NB4 (cell line): ENCODE measurements at regions not wholly inside any gene's neighbourhood (a gene's known extent, or its start where the extent isn't known, plus 50 kb on each side); places are given as distances from the start of the nearest gene placed in this dataset.

Source experiments
- DNase-seq: peaks from one replicate; pipeline ENCODE4 v3.0.0; 2010; ENCODE audit warnings: low read depth
- H3K4me3 ChIP-seq: one replicate; pipeline ENCODE4 v1.5.1; 2011; ENCODE audit warnings: mild to moderate bottlenecking, low read depth, low read length, moderate library complexity
- MYC ChIP-seq: IDR thresholded peaks from 2 replicates; pipeline ENCODE4 v1.6.1; 2011; ENCODE audit warnings: low read depth, low read length
- POLR2A ChIP-seq: IDR thresholded peaks from 2 replicates; pipeline ENCODE4 v1.6.1; 2011; ENCODE audit warnings: mild to moderate bottlenecking; ENCODE audit not compliant: insufficient read length; ENCODE audit errors: extremely low read depth
- TF ChIP-seq, protein P1 (sequence below): IDR thresholded peaks from 2 replicates; pipeline ENCODE4 v1.6.1; 2011; ENCODE audit warnings: low read depth, low read length
- TF ChIP-seq, protein P2 (sequence below): IDR thresholded peaks from one replicate; pipeline ENCODE4 v1.5.1; 2012; ENCODE audit warnings: low read depth, low read length

DNA sequence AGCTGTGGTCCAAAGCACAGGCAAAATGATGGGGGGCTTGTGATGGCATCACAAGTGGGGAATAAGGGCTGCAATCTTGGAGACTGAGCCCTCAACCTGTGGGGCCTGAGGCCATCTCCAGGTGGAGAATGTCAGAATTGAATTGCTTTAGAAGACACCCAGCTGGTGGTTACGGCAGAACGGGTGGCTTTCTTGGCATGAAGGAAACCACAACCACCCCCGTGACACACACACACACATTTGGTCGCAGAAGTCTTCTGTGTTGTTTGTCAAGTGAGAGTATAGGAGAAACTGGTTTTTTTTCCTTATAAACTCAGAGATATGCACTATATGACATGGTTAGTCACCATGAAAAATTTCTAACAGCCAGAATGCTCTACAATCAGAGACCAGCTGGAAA, 139.5 kb upstream of the CDH4 start:
- TF ChIP-seq, protein P1, sequence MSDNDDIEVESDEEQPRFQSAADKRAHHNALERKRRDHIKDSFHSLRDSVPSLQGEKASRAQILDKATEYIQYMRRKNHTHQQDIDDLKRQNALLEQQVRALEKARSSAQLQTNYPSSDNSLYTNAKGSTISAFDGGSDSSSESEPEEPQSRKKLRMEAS, result no peak
- TF ChIP-seq, protein P2, sequence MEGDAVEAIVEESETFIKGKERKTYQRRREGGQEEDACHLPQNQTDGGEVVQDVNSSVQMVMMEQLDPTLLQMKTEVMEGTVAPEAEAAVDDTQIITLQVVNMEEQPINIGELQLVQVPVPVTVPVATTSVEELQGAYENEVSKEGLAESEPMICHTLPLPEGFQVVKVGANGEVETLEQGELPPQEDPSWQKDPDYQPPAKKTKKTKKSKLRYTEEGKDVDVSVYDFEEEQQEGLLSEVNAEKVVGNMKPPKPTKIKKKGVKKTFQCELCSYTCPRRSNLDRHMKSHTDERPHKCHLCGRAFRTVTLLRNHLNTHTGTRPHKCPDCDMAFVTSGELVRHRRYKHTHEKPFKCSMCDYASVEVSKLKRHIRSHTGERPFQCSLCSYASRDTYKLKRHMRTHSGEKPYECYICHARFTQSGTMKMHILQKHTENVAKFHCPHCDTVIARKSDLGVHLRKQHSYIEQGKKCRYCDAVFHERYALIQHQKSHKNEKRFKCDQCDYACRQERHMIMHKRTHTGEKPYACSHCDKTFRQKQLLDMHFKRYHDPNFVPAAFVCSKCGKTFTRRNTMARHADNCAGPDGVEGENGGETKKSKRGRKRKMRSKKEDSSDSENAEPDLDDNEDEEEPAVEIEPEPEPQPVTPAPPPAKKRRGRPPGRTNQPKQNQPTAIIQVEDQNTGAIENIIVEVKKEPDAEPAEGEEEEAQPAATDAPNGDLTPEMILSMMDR, result no peak
- TF ChIP-seq MYC (no peak), POLR2A (no peak)
- DNase-seq, result no peak
- H3K4me3 ChIP-seq, result no peak overlapping the region

DNA sequence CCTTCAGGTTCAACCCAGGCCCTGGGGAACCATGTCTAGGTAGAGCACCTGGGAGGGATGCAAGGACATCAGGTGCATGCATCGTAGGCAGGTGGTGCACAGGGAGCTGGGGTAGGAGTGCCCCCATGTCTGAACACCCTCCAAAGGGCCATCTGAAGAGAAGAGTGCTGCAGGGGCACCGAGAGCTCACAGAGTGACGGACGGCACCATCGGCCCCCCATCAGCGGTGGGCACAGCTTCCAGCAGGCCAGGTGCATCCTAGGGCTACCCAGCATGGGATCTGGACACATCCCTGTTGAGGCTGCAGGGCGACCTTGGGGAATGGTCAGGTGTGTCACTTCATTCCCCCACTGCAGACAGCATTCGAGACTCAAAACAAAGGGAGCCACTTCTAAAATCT, 138.3 kb upstream of the CDH4 start:
- no peak overlapping the region for H3K4me3 ChIP-seq
- TF ChIP-seq, protein P2, result no peak
- no peak for TF ChIP-seq POLR2A
- no peak for TF ChIP-seq MYC
- TF ChIP-seq, protein P1, result no peak
- no peak for DNase-seq

DNA sequence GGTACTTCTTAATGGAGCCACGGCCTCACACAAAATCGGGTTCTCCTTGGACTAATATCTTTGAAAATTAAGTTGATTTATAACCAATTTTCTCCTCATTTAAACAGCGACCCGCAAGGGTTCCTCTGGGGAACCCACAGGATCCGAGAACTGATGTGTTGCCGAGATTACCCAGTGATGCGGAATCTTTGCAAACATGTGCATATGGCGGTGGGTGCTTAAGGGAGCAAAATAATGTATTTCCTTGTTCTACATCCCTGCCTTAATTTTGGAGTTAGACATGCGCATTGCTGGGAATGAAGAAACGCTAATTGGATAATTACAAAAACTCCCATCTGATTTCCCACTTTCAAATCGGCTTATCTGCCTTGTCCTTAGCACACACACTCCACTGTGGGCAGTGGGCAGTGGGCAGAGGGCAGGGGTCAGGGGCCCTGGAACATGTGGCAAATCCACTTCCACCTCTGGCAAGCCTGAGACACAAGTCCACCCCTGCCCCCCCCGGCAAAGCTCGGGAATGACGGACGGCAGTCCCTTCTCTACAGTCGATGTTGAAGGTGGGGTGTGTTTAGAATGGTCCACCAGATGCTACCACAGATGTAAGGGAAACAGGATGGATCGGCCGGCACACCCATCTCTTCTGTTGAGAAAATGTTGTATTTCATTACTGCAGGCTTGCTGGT, 137.4 kb upstream of the CDH4 start:
- TF ChIP-seq, protein P1, result no peak
- no peak overlapping the region for H3K4me3 ChIP-seq
- no peak for DNase-seq

DNA sequence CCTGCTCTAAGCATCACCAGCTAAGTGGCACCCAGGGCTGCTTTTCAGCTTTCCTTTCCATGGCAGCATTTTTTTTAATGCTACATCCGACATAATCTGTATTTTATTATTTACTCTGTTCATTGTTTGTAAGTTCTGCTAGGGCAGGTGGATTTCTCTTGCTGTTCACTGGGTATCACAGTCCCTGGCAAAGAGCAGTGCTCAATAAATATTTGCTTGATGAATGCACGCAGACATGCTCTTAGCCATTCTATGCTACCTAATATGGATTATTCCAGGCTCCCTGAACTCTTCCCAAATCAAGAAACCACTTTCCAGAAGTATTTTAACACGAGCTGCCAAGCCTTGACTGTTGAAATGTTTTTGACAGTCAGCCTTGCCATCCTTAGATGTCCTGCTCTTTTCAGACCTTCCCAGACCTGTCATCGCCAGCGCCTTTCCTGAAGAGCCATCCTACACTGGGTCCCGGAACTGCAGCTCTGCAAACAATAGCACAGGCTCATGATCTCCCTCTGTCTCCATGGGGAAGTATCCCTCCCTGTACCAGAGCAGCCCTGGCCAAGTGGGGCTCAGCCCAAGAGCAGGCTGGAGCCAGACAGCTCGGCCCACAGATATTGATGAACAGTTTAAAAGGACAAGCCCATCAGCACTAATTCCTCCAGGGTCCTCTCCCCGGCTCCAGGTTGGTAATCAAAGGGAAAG, 136.5 kb upstream of the CDH4 start:
- no peak overlapping the region for H3K4me3 ChIP-seq
- no peak for DNase-seq
- no peak for TF ChIP-seq MYC
- TF ChIP-seq POLR2A, result no peak
- TF ChIP-seq, protein P1, result no peak

DNA sequence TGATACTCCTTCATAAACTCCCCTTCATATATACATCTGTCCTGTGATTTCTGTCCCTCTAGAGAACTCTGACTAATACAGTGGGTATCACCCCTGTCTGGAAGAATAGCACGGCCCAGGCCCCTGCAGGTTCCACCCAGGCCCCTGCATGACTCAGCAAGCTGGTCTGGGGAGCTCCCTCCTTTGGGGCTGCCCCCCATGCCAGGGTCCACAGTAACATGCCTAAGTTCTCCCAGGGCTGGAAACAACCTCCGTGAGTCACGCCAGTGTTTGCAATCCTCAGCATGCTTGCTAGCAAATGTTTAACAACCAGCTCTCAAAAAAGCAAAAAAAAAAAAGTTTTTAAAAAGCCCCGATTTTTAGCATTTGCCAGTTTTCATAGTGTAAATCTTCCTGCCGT, 134.3 kb upstream of the CDH4 start:
- DNase-seq, result no peak
- TF ChIP-seq POLR2A (no peak), MYC (no peak)
- TF ChIP-seq, protein P2, result no peak
- TF ChIP-seq, protein P1, result no peak
- no peak overlapping the region for H3K4me3 ChIP-seq

DNA sequence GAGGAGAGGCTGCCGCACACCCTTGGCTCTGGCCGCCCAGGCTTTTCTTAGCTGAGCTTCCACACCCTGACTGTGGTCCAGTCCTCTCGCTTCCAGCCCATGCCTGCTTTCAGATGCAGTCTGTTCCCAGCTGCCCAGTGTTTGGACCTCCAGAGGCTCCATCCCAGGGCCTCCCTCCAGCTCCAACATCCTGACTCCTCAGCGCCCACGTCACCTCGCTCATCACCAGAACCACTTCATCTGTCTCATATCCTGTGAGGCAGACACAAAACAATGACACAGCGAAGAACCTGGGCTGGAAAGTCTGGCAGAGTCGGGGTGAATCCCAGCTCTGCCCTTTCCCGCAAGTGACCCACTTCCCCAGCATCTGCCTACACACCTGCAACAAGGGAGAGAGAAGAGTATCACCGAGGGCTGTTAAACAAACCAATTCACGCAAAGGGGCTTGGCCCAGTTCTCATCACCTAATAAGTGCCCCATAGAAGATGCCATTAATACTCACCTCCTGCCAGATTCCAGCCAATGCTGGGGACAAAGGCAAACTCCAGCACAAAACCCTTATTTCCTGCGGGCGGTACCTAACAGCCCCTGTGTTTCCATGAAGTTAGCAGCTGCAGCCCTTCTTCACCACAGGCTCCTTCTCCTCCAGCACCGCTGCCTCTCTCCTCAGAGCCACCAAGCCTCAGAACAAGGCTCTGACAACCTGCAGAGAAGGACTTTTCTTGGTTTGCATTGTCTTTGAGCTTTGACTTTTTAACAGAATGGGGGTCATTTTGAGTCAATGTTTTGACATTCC, 133.4 kb upstream of the CDH4 start:
- TF ChIP-seq MYC, result no peak
- TF ChIP-seq, protein P2, result no peak
- TF ChIP-seq POLR2A, result no peak
- TF ChIP-seq, protein P1, result no peak
- H3K4me3 ChIP-seq, result no peak overlapping the region
- no peak for DNase-seq
